Esophagus muscularis mucosa (tissue), 4 donors: ENCODE measurements at regions not wholly inside any gene's neighbourhood (a gene's known extent, or its start where the extent isn't known, plus 50 kb on each side); places are given as distances from the start of the nearest gene placed in this dataset.
A peak's percentile ranks its signal among the peaks of the same experiment; 100 is the strongest.

Experiments used
- DNase-seq: peaks from one replicate; pipeline ENCODE4 v3.0.0-alpha.2; 2017; ENCODE audit errors: extremely low spot score
- H3K27ac ChIP-seq, 4 donors: fragments of 200-600 bp; sonication (generic); replicated peaks in 1 of 4; 1 replicate in 3 of 4; 2 replicates in 1 of 4; pipeline ENCODE4 v1.5.1; 2016 to 2019; ENCODE audit warnings: mild to moderate bottlenecking in 1 of 4
- H3K27me3 ChIP-seq, 4 donors: fragments of 200-600 bp; sonication (generic); one replicate each; pipeline versions ENCODE4 v1.5.1 to v1.6.0; 2016 to 2019
- H3K36me3 ChIP-seq, 4 donors: fragments of 200-600 bp; sonication (generic); one replicate each; pipeline ENCODE4 v1.5.1; 2016 to 2019
- H3K4me1 ChIP-seq, 4 donors: fragments of 200-600 bp; sonication (generic); one replicate each; pipeline ENCODE4 v1.5.1; 2016 to 2019
- H3K4me3 ChIP-seq, 4 donors: fragments of 200-600 bp; sonication (generic); 1 replicate in 2 of 4; 2 replicates in 2 of 4; pipeline ENCODE4 v1.5.1; 2016 to 2019; ENCODE audit warnings: mild to moderate bottlenecking in 4 of 4, moderate library complexity in 1 of 4
- H3K9me3 ChIP-seq, 4 donors: fragments of 200-600 bp; sonication (generic); 1 replicate in 3 of 4; 2 replicates in 1 of 4; pipeline ENCODE4 v1.5.1; 2016 to 2019
- CTCF ChIP-seq, 3 experiments: fragments of 200-600 bp in 2 of 3; fragments of 450-650 bp in 1 of 3; sonication (generic) in 2 of 3; IDR thresholded peaks; one replicate each; pipeline ENCODE4 v1.5.1; 2017 to 2019; ENCODE audit warnings: antibody characterized with exemption in 3 of 3, mild to moderate bottlenecking in 2 of 3, moderate library complexity in 1 of 3
- EP300 ChIP-seq: sonication (generic); formaldehyde crosslinking; IDR thresholded peaks from one replicate; pipeline ENCODE4 v1.6.1; 2017; ENCODE audit warnings: antibody characterized with exemption
- POLR2A ChIP-seq: fragments of 450-650 bp; IDR thresholded peaks from one replicate; pipeline ENCODE4 v1.6.1; 2017; ENCODE audit warnings: antibody characterized with exemption, moderate library complexity, mild to moderate bottlenecking, low read depth
- POLR2AphosphoS5 ChIP-seq, 2 donors: sonication (generic); formaldehyde crosslinking; IDR thresholded peaks; one replicate each; pipeline ENCODE4 v1.6.1; 2017; ENCODE audit warnings: antibody characterized with exemption in 2 of 2
- WGBS: methylation state at CpG from one replicate; pipeline ENCODE4 v1.1.5; 2018; 5-methylcytosine and 5-hydroxymethylcytosine counted together
- intact Hi-C: fragments of 100-400 bp; cut with DNase I; formaldehyde crosslinking; loops from one replicate; pipeline ENCODE4 v1.15.1; 2023

DNA sequence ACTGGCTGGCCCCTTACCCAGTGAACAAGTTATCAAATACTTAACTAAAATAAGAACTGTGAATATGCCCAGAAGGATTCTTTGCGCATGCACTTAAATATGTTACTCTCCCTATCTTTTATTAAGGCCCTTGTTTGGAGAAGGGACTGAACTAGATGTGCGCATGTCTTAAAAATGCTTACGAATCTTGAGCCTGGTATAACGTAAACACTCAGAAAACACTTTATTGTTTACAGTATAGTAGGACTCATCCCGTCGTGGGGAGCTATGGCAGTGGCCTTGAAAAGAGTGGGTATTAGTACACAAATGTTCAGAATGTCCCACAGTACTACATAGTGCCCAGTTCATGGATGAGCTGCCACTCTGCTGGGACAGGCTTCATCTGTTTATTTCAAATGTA is 75.9 kb upstream of the MAP4K3 start:
- intact Hi-C loops, result loop anchor here (5.0 kb wide), 2 partner anchors 76 to 184 kb away; partner anchors contain the start of gene MAP4K3
- Histone ChIP-seq H3K27ac (peak overlapping the region; percentile 70 to 74 (median 74)), H3K4me3 (no peak overlapping the region), H3K36me3 (no peaks in the 10 kb centered on the region), H3K27me3 (no peaks in the 10 kb centered on the region), H3K4me1 (peaks cover 69 to 98% (median 91%) of the 10 kb centered on the region in 4 donors), H3K9me3 (no peaks in the 10 kb centered on the region)
- no peak for DNase-seq
- 73% methylated on average over 6 of the region's 6 CpGs for WGBS
- no peak for TF ChIP-seq EP300
- TF ChIP-seq POLR2AphosphoS5 (IDR thresholded peaks at IDR 0.05), result no peak
- no peak for TF ChIP-seq CTCF (IDR thresholded peaks at IDR 0.05)
- TF ChIP-seq POLR2A, result no peak

DNA sequence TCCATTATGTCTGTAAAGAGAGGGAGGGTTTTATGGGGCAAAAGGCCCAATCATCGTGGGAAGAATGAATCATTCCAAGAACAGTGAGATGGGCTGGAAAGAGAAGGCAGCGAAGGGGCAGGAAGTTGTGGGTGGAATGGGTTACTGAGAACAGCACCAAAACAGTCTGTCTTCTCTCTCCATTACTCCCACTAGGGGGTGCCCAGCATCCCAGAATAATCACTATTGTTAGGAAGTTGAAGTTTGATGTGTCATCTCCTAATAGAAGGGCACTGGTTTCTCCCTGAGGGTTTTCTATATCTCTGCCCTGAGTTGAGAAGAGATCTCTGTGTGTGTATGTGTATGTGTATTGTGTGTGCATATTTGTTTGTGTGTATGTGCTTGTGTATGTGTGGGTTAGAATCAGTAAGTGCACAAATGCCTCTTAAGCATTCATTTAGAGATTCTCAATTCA is 76.6 kb upstream of the MAP4K3 start:
- TF ChIP-seq CTCF (IDR thresholded peaks at IDR 0.05), result peak; percentile 42 to 61 (median 45)
- TF ChIP-seq POLR2AphosphoS5 (IDR thresholded peaks at IDR 0.05), result no peak
- no peak for TF ChIP-seq EP300
- no peak for TF ChIP-seq POLR2A
- 26% methylated on average over 2 of the region's 2 CpGs for WGBS
- H3K4me1 ChIP-seq, result peaks cover 62 to 91% (median 89%) of the 10 kb centered on the region in 4 donors
- no peak overlapping the region for H3K4me3 ChIP-seq
- H3K9me3 ChIP-seq, result no peaks in the 10 kb centered on the region
- peak overlapping the region; percentile 70 to 74 (median 74) for H3K27ac ChIP-seq
- intact Hi-C loops, result loop anchor here (5.0 kb wide), 2 partner anchors 76 to 184 kb away; partner anchors contain the start of gene MAP4K3
- no peaks in the 10 kb centered on the region for H3K27me3 ChIP-seq
- H3K36me3 ChIP-seq, result no peaks in the 10 kb centered on the region
- no peak for DNase-seq

GRCh38 chr2:39514825-39515224 is 77.7 kb upstream of the MAP4K3 start:
- 93% methylated on average over 5 of the region's 5 CpGs for WGBS
- H3K27me3 ChIP-seq, result no peaks in the 10 kb centered on the region
- H3K4me1 ChIP-seq, result peaks cover 59 to 79% (median 79%) of the 10 kb centered on the region in 4 donors
- intact Hi-C loops, result loop anchor here (5.0 kb wide), 2 partner anchors 78 to 182 kb away; partner anchors contain the start of gene MAP4K3
- no peak overlapping the region for H3K4me3 ChIP-seq
- TF ChIP-seq EP300 (no peak), POLR2AphosphoS5 (IDR thresholded peaks at IDR 0.05) (no peak), POLR2A (no peak), CTCF (IDR thresholded peaks at IDR 0.05) (no peak)
- DNase-seq, result no peak
- no peaks in the 10 kb centered on the region for H3K9me3 ChIP-seq
- no peaks in the 10 kb centered on the region for H3K36me3 ChIP-seq
- H3K27ac ChIP-seq, result no peak overlapping the region

GRCh38 chr2:39515273-39515896 is 78.3 kb upstream of the MAP4K3 start:
- H3K27ac ChIP-seq, result peak overlapping the region in 3 of 4 donors; percentile 63 to 74 (median 65)
- intact Hi-C loops, result no loop called here

More at GRCh38 chr2:39515273-39515896, 78.3 kb upstream of the MAP4K3 start:
- no peak overlapping the region for H3K4me3 ChIP-seq
- no peak for DNase-seq
- peaks cover 59 to 74% (median 73%) of the 10 kb centered on the region in 4 donors for H3K4me1 ChIP-seq
- TF ChIP-seq EP300, result no peak
- no peak for TF ChIP-seq POLR2AphosphoS5 (IDR thresholded peaks at IDR 0.05)
- TF ChIP-seq CTCF (IDR thresholded peaks at IDR 0.05), result no peak
- no peak for TF ChIP-seq POLR2A
- no peaks in the 10 kb centered on the region for H3K36me3 ChIP-seq
- no peaks in the 10 kb centered on the region for H3K9me3 ChIP-seq
- no peaks in the 10 kb centered on the region for H3K27me3 ChIP-seq
- WGBS, result 78% methylated on average over 9 of the region's 9 CpGs
